ENCODE measurements at regions not wholly inside any gene's neighbourhood (a gene's known extent, or its start where the extent isn't known, plus 50 kb on each side); places are given as distances from the start of the nearest gene placed in this dataset.
A peak's percentile ranks its signal among the peaks of the same experiment; 100 is the strongest.
"Not testable (repeated sequence)": the region's sequence is repeated elsewhere in the genome, so short reads cannot be mapped to it uniquely, and the experiment has no call there.

DNA sequence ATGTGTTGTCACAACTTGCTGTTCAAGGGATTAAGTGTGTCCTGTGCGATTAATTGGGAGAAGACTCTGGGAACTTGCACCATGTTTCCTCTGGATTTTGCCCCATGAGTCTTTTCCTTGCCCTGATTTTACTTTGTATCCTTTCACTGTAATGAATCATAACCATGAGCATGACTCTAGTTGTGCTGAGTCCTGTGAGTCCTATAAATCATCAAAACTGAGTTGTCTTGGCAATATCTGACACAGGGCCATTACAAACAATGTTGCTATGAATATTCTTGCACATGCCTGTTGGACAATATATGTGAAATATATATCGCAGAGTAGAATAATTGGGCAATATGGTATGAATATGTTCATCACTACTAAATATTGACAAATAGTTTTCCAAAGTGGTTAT is 56.5 kb upstream of the COL5A2 start:
- H3K36me3 ChIP-seq: no peaks in the 10 kb centered on the region
- 96 to 98% (median 97%) methylated on average over 2 of the region's 2 CpGs for WGBS, 4 donors
- DNase-seq: no peak
- no peak for TF ChIP-seq CTCF (IDR thresholded peaks at IDR 0.05)
- H3K4me3 ChIP-seq: no peak overlapping the region
- no peaks in the 10 kb centered on the region for H3K9me3 ChIP-seq
- no peak for ATAC-seq
- no peak overlapping the region for H3K27ac ChIP-seq
- H3K27me3 ChIP-seq: no peaks in the 10 kb centered on the region
- H3K4me1 ChIP-seq: no peaks in the 10 kb centered on the region
- intact Hi-C loops (cut with DNase I): no loop called here

- intact Hi-C loops (cut with DNase I): no loop called here
- no peak for TF ChIP-seq POLR2A (IDR thresholded peaks at IDR 0.05)
- no peak for TF ChIP-seq CTCF (IDR thresholded peaks at IDR 0.05)
- no peaks in the 10 kb centered on the region for H3K27me3 ChIP-seq
- H3K4me3 ChIP-seq: no peak overlapping the region
- ATAC-seq: no peak
- H3K9me3 ChIP-seq: peaks cover 0 to 6% (median 0%) of the 10 kb centered on the region in 12 donors
- no peaks in the 10 kb centered on the region for H3K36me3 ChIP-seq
- no peaks in the 10 kb centered on the region for H3K4me1 ChIP-seq
- no peak for DNase-seq
- no peak overlapping the region for H3K27ac ChIP-seq
These were observed 59.3 kb upstream of the COL5A2 start for GRCh38 chr2:189238903-189239302.

DNA sequence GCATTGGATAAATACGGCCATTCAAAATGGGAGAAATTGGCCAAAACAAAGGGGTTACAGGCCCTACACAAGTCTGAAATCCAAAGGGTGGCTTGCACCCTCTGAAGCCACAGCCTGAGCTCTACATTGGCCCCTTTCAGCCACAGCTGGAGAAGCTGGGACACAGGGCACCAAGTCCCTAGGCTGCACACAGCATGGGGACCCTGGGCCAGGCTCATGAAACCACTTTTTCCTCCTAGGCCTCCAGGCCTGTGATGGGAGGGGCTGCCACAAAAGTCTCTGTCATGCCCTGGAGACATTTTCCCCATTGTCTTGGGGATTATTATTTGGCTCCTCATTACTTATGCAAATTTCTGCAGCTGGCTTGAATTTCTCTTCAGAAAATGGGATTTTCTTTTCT is 64.3 kb upstream of the COL5A2 start:
- 92 to 100% (median 96%) methylated on average over 1 of the region's 1 CpG for WGBS, 4 donors
- ATAC-seq: not testable (repeated sequence)

DNA sequence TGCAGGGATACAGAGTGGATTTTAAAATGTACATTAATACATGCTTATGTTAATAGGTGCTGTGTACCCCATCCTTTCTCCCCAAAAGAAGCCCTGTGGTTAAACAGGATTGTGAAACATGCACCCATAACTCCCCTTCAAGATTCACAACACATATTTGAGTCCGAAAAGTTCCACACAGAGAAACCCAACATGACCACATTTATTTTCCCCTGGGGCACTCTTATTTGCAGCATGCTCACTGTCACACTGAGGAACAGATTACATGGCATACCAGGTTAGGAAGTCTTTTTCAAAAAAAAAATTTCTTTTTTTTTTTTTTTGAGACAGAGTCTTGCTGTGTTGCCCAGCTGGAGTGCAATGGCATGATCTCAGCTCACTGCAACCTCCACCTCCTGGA is 67.7 kb upstream of the COL5A2 start:
- no peak for DNase-seq
- no peak for ATAC-seq
- peaks cover 0 to 9% (median 0%) of the 10 kb centered on the region in 12 donors for H3K4me1 ChIP-seq
- 90 to 95% (median 93%) methylated on average over 1 of the region's 1 CpG for WGBS, 4 donors
- H3K4me3 ChIP-seq: no peak overlapping the region
- no peak overlapping the region for H3K27ac ChIP-seq
- no peaks in the 10 kb centered on the region for H3K36me3 ChIP-seq
- intact Hi-C loops (cut with DNase I): no loop called here
- no peak for TF ChIP-seq CTCF (IDR thresholded peaks at IDR 0.05)
- no peak for TF ChIP-seq POLR2A (IDR thresholded peaks at IDR 0.05)
- no peaks in the 10 kb centered on the region for H3K27me3 ChIP-seq
- peaks cover 0 to 10% (median 0%) of the 10 kb centered on the region in 12 donors for H3K9me3 ChIP-seq

More for the DNA sequence above, 64.3 kb upstream of the COL5A2 start:
- H3K4me1 ChIP-seq; intact Hi-C loops (cut with DNase I); H3K9me3 ChIP-seq; DNase-seq; H3K4me3 ChIP-seq; H3K27me3 ChIP-seq; H3K27ac ChIP-seq; H3K36me3 ChIP-seq: not testable (repeated sequence)

- peaks cover 0 to 10% (median 0%) of the 10 kb centered on the region in 12 donors for H3K9me3 ChIP-seq
- H3K27me3 ChIP-seq: no peaks in the 10 kb centered on the region
- WGBS, 4 donors: 43 to 70% (median 54%) methylated on average over 1 of the region's 1 CpG
- intact Hi-C loops (cut with DNase I): no loop called here
- H3K27ac ChIP-seq: peak overlapping the region in 2 of 12 donors; percentile 6 to 18
- no peak for TF ChIP-seq POLR2A (IDR thresholded peaks at IDR 0.05)
- TF ChIP-seq CTCF (IDR thresholded peaks at IDR 0.05): no peak
- H3K4me1 ChIP-seq: peaks cover 0 to 9% (median 0%) of the 10 kb centered on the region in 12 donors
- DNase-seq: no peak
- H3K4me3 ChIP-seq: no peak overlapping the region
- no peak for ATAC-seq
- H3K36me3 ChIP-seq: no peaks in the 10 kb centered on the region
These were observed 68.6 kb upstream of the COL5A2 start for GRCh38 chr2:189248141-189248540.

Data from heart left ventricle (tissue), 16 donors.